ENCODE measurements at regions not wholly inside any gene's neighbourhood (a gene's known extent, or its start where the extent isn't known, plus 50 kb on each side); places are given as distances from the start of the nearest gene placed in this dataset.

- H3K4me3 ChIP-seq (ENCODE audit: low read depth, low read length), result no peak overlapping the region
- TF ChIP-seq CTCF (IDR thresholded peaks at IDR 0.05; ENCODE audit: low read depth, low read length), result no peak
These were observed 88.0 kb upstream of the GOLIM4 start for GRCh38 chr3:168183774-168184173.

- no peak for TF ChIP-seq CTCF (IDR thresholded peaks at IDR 0.05; ENCODE audit: low read depth, low read length)
- H3K4me3 ChIP-seq (ENCODE audit: low read depth, low read length), result no peak overlapping the region
These were observed 73.0 kb upstream of the GOLIM4 start for GRCh38 chr3:168168743-168169142.

- no peak overlapping the region for H3K4me3 ChIP-seq (ENCODE audit: low read depth, low read length)
These were observed 69.9 kb upstream of the GOLIM4 start for GRCh38 chr3:168165390-168166269.

GRCh38 chr3:168162172-168162571 lies 66.4 kb upstream of the GOLIM4 start:
- H3K4me3 ChIP-seq (ENCODE audit: low read depth, low read length), result no peak overlapping the region
- no peak for TF ChIP-seq CTCF (IDR thresholded peaks at IDR 0.05; ENCODE audit: low read depth, low read length)

More at GRCh38 chr3:168165390-168166269, 69.9 kb upstream of the GOLIM4 start:
- TF ChIP-seq CTCF (IDR thresholded peaks at IDR 0.05; ENCODE audit: low read depth, low read length), result peak; percentile 37; the same call in 1 of the 2 replicates

- H3K4me3 ChIP-seq (ENCODE audit: low read depth, low read length), result no peak overlapping the region
- no peak for TF ChIP-seq CTCF (IDR thresholded peaks at IDR 0.05; ENCODE audit: low read depth, low read length)
These were observed 66.0 kb upstream of the GOLIM4 start for GRCh38 chr3:168161696-168162095.

GRCh38 chr3:168157903-168158302 lies 62.2 kb upstream of the GOLIM4 start:
- no peak for TF ChIP-seq CTCF (IDR thresholded peaks at IDR 0.05; ENCODE audit: low read depth, low read length)

GRCh38 chr3:168157099-168157700 lies 61.5 kb upstream of the GOLIM4 start:
- no peak for TF ChIP-seq CTCF (IDR thresholded peaks at IDR 0.05; ENCODE audit: low read depth, low read length)
- H3K4me3 ChIP-seq (ENCODE audit: low read depth, low read length), result no peak overlapping the region

More at GRCh38 chr3:168157903-168158302, 62.2 kb upstream of the GOLIM4 start:
- no peak overlapping the region for H3K4me3 ChIP-seq (ENCODE audit: low read depth, low read length)
